HG03045 (cell line): ENCODE measurements at regions not wholly inside any gene's neighbourhood (a gene's known extent, or its start where the extent isn't known, plus 50 kb on each side); places are given as distances from the start of the nearest gene placed in this dataset.
"Not testable (repeated sequence)": the region's sequence is repeated elsewhere in the genome, so short reads cannot be mapped to it uniquely, and the experiment has no call there.

ENCODE experiments used
- ATAC-seq: cut with Tn5 transposase; IDR thresholded peaks from one replicate; pipeline ENCODE4 v1.9.1; 2021; ENCODE audit warnings: mild to moderate bottlenecking, moderate library complexity; ENCODE audit not compliant: unreplicated experiment

GRCh38 chr6:145119081-145119480 lies 616.2 kb downstream of the EPM2A start:
- ATAC-seq: no peak

GRCh38 chr6:145132709-145133108 lies 602.6 kb downstream of the EPM2A start:
- no peak for ATAC-seq

- ATAC-seq: no peak
Measured at GRCh38 chr6:145135702-145136101, 599.6 kb downstream of the EPM2A start.

GRCh38 chr6:145137425-145137824 lies 597.9 kb downstream of the EPM2A start:
- ATAC-seq: no peak

GRCh38 chr6:145138469-145139139 lies 596.7 kb downstream of the EPM2A start:
- ATAC-seq: no peak

GRCh38 chr6:145139140-145139850 lies 596.0 kb downstream of the EPM2A start:
- no peak for ATAC-seq

GRCh38 chr6:145139895-145140294 lies 595.4 kb downstream of the EPM2A start:
- no peak for ATAC-seq

- no peak for ATAC-seq
Measured at GRCh38 chr6:145141572-145141971, 593.7 kb downstream of the EPM2A start.

GRCh38 chr6:145142958-145143357 lies 592.4 kb downstream of the EPM2A start:
- no peak for ATAC-seq

GRCh38 chr6:145143379-145143778 lies 591.9 kb downstream of the EPM2A start:
- no peak for ATAC-seq

GRCh38 chr6:145147559-145147958 lies 587.8 kb downstream of the EPM2A start:
- ATAC-seq: no peak

- ATAC-seq: no peak
Measured at GRCh38 chr6:145147981-145148749, 587.2 kb downstream of the EPM2A start.

GRCh38 chr6:145148776-145149175 lies 586.5 kb downstream of the EPM2A start:
- no peak for ATAC-seq

GRCh38 chr6:145151624-145152023 lies 583.7 kb downstream of the EPM2A start:
- no peak for ATAC-seq

- ATAC-seq: no peak
Measured at GRCh38 chr6:145153495-145153894, 581.8 kb downstream of the EPM2A start.

- ATAC-seq: no peak
Measured at GRCh38 chr6:145155411-145155810, 579.9 kb downstream of the EPM2A start.

GRCh38 chr6:145155873-145156782 lies 579.2 kb downstream of the EPM2A start:
- ATAC-seq: no peak

- ATAC-seq: not testable (repeated sequence)
Measured at GRCh38 chr6:145158636-145159035, 576.7 kb downstream of the EPM2A start.

- ATAC-seq: no peak
Measured at GRCh38 chr6:145159921-145160320, 575.4 kb downstream of the EPM2A start.

- ATAC-seq: no peak
Measured at GRCh38 chr6:145161501-145161900, 573.8 kb downstream of the EPM2A start.

- ATAC-seq: no peak
Measured at GRCh38 chr6:145169726-145170224, 565.5 kb downstream of the EPM2A start.
